ENCODE measurements at regions not wholly inside any gene's neighbourhood (a gene's known extent, or its start where the extent isn't known, plus 50 kb on each side); places are given as distances from the start of the nearest gene placed in this dataset.
A peak's percentile ranks its signal among the peaks of the same experiment; 100 is the strongest.

- TF ChIP-seq, protein P1, sequence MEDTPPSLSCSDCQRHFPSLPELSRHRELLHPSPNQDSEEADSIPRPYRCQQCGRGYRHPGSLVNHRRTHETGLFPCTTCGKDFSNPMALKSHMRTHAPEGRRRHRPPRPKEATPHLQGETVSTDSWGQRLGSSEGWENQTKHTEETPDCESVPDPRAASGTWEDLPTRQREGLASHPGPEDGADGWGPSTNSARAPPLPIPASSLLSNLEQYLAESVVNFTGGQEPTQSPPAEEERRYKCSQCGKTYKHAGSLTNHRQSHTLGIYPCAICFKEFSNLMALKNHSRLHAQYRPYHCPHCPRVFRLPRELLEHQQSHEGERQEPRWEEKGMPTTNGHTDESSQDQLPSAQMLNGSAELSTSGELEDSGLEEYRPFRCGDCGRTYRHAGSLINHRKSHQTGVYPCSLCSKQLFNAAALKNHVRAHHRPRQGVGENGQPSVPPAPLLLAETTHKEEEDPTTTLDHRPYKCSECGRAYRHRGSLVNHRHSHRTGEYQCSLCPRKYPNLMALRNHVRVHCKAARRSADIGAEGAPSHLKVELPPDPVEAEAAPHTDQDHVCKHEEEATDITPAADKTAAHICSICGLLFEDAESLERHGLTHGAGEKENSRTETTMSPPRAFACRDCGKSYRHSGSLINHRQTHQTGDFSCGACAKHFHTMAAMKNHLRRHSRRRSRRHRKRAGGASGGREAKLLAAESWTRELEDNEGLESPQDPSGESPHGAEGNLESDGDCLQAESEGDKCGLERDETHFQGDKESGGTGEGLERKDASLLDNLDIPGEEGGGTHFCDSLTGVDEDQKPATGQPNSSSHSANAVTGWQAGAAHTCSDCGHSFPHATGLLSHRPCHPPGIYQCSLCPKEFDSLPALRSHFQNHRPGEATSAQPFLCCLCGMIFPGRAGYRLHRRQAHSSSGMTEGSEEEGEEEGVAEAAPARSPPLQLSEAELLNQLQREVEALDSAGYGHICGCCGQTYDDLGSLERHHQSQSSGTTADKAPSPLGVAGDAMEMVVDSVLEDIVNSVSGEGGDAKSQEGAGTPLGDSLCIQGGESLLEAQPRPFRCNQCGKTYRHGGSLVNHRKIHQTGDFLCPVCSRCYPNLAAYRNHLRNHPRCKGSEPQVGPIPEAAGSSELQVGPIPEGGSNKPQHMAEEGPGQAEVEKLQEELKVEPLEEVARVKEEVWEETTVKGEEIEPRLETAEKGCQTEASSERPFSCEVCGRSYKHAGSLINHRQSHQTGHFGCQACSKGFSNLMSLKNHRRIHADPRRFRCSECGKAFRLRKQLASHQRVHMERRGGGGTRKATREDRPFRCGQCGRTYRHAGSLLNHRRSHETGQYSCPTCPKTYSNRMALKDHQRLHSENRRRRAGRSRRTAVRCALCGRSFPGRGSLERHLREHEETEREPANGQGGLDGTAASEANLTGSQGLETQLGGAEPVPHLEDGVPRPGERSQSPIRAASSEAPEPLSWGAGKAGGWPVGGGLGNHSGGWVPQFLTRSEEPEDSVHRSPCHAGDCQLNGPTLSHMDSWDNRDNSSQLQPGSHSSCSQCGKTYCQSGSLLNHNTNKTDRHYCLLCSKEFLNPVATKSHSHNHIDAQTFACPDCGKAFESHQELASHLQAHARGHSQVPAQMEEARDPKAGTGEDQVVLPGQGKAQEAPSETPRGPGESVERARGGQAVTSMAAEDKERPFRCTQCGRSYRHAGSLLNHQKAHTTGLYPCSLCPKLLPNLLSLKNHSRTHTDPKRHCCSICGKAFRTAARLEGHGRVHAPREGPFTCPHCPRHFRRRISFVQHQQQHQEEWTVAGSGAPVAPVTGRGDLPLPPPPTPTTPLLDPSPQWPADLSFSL (CRISPR knock-in tag; IDR thresholded peaks at IDR 0.05): peak; percentile 94
- TF ChIP-seq IKZF5 (CRISPR knock-in tag; IDR thresholded peaks at IDR 0.05) (no peak), FOXK1 (CRISPR knock-in tag; IDR thresholded peaks at IDR 0.05; ENCODE audit: borderline replicate concordance, low read depth) (no peak), TBX2 (CRISPR knock-in tag; IDR thresholded peaks at IDR 0.05; ENCODE audit: borderline replicate concordance) (no peak), BRCA1 (CRISPR knock-in tag; IDR thresholded peaks at IDR 0.05) (no peak), U2AF1 (optimal IDR thresholded peaks at IDR 0.05; ENCODE audit: low read depth, low read length) (no peak), GATAD1 (CRISPR knock-in tag; IDR thresholded peaks at IDR 0.05) (no peak), ZNF674 (CRISPR knock-in tag; IDR thresholded peaks at IDR 0.05; ENCODE audit: low read depth) (no peak), FOXA1 (IDR thresholded peaks at IDR 0.05) (0 out of 2 replicates have a peak, but pooled peaks have one; percentile 1), FOXA1 (CRISPR knock-in tag; IDR thresholded peaks at IDR 0.05) (no peak)
- TF ChIP-seq, protein P2, sequence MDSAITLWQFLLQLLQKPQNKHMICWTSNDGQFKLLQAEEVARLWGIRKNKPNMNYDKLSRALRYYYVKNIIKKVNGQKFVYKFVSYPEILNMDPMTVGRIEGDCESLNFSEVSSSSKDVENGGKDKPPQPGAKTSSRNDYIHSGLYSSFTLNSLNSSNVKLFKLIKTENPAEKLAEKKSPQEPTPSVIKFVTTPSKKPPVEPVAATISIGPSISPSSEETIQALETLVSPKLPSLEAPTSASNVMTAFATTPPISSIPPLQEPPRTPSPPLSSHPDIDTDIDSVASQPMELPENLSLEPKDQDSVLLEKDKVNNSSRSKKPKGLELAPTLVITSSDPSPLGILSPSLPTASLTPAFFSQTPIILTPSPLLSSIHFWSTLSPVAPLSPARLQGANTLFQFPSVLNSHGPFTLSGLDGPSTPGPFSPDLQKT (CRISPR knock-in tag; IDR thresholded peaks at IDR 0.05; ENCODE audit: borderline replicate concordance): no peak
- TF ChIP-seq, protein P3, sequence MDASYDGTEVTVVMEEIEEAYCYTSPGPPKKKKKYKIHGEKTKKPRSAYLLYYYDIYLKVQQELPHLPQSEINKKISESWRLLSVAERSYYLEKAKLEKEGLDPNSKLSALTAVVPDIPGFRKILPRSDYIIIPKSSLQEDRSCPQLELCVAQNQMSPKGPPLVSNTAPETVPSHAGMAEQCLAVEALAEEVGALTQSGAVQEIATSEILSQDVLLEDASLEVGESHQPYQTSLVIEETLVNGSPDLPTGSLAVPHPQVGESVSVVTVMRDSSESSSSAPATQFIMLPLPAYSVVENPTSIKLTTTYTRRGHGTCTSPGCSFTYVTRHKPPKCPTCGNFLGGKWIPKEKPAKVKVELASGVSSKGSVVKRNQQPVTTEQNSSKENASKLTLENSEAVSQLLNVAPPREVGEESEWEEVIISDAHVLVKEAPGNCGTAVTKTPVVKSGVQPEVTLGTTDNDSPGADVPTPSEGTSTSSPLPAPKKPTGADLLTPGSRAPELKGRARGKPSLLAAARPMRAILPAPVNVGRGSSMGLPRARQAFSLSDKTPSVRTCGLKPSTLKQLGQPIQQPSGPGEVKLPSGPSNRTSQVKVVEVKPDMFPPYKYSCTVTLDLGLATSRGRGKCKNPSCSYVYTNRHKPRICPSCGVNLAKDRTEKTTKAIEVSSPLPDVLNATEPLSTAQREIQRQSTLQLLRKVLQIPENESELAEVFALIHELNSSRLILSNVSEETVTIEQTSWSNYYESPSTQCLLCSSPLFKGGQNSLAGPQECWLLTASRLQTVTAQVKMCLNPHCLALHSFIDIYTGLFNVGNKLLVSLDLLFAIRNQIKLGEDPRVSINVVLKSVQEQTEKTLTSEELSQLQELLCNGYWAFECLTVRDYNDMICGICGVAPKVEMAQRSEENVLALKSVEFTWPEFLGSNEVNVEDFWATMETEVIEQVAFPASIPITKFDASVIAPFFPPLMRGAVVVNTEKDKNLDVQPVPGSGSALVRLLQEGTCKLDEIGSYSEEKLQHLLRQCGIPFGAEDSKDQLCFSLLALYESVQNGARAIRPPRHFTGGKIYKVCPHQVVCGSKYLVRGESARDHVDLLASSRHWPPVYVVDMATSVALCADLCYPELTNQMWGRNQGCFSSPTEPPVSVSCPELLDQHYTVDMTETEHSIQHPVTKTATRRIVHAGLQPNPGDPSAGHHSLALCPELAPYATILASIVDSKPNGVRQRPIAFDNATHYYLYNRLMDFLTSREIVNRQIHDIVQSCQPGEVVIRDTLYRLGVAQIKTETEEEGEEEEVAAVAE (CRISPR knock-in tag; IDR thresholded peaks at IDR 0.05; ENCODE audit: borderline replicate concordance): no peak
Measured at GRCh38 chr2:604854-605524, 72.2 kb downstream of the TMEM18 start (continued).

All from HepG2 (cell line).